GF-D8 (cell line): ENCODE measurements at regions not wholly inside any gene's neighbourhood (a gene's known extent, or its start where the extent isn't known, plus 50 kb on each side); places are given as distances from the start of the nearest gene placed in this dataset.

Source experiments
- DNase-seq: peaks from one replicate; lab custom pipeline; 2025; lab: John Stamatoyannopoulos, UW

- DNase-seq, result no peak
These were observed 208.1 kb upstream of the SYNDIG1 start for GRCh38 chr20:24261351-24261750.

- DNase-seq, result no peak
These were observed 212.3 kb upstream of the SYNDIG1 start for GRCh38 chr20:24257171-24257570.

- no peak for DNase-seq
These were observed 213.1 kb upstream of the SYNDIG1 start for GRCh38 chr20:24256307-24256706.

DNA sequence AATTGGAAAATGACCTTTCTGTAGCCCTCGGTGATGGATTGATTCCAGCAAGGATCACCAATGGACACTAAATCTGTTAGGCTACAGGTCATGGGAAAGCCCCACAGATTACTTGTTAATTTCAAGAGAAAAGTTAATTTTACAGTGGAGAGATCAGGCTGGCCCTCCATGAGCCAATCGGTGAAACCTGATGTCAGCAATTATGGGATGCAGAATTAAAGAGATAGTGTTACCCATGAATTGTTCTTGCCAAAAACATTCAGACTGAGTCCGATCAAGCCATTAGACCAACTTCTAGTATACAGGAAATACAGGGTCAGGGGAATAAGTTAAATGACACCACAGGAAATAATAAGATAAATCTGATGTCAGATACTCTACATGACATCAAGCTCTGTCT is 214.9 kb upstream of the SYNDIG1 start:
- no peak for DNase-seq

DNA sequence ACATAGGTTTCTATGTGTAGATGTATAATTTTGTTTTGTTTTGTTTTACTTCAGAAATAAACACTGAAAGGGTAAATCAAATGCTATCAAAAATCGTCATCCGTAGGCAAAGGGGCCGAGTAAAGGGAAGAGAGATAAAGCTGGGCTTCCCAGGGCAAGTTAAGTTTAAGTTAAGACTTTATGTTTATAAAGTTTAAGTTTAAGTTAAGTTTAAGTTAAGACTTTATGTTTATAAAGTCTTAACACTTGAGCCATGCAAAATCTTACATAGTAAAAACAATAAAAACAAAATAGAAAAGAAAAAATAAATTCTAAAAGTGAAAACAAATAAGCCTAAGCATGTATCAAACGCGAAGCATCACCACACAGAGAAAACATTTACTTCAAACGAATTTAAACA is 216.1 kb upstream of the SYNDIG1 start:
- no peak for DNase-seq

GRCh38 chr20:24245094-24245493 is 224.3 kb upstream of the SYNDIG1 start:
- no peak for DNase-seq

DNA sequence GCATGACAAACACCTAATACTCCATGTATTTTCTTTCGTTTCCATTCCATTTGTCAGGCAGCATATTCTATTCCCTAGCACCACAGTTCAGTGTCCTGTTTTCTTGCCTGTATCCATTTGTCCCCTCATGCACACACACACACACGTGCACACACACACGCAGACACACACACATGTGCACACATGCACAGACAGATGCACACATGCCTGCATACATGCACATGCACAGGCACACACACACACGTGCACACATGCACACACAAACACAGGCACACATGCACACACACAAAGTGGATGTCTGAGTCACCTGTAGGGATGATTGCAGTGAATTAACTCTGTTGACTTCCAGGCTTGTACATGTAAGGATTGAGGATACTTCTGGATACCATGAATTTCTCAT is 226.7 kb upstream of the SYNDIG1 start:
- DNase-seq, result no peak

GRCh38 chr20:24241466-24241865 is 228.0 kb upstream of the SYNDIG1 start:
- DNase-seq, result no peak

GRCh38 chr20:24236963-24237362 is 232.5 kb upstream of the SYNDIG1 start:
- DNase-seq, result no peak

DNA sequence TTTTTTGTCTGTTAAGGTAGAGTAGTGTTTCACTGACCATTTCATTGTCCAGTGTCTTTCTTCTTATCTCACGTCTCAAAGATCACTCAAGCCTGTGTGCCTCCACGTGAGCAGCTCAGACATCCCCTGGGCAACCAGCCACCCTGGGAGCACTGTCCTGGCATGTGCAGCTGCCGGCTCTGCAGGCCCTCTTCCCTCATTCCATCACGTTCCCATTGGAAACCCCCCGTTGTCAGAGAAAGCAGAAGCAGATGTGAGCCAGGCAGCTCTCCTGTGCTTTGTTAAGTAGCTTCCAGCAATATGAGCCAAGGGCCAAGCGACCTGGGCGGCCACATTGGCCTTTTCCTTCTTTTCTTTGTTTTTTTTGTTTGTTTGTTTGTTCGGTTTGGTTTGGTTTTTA is 233.2 kb upstream of the SYNDIG1 start:
- DNase-seq, result no peak

GRCh38 chr20:24235296-24236175 is 233.9 kb upstream of the SYNDIG1 start:
- no peak for DNase-seq

- DNase-seq, result no peak
These were observed 239.0 kb upstream of the GGTLC1 start for GRCh38 chr20:24227600-24227999.

DNA sequence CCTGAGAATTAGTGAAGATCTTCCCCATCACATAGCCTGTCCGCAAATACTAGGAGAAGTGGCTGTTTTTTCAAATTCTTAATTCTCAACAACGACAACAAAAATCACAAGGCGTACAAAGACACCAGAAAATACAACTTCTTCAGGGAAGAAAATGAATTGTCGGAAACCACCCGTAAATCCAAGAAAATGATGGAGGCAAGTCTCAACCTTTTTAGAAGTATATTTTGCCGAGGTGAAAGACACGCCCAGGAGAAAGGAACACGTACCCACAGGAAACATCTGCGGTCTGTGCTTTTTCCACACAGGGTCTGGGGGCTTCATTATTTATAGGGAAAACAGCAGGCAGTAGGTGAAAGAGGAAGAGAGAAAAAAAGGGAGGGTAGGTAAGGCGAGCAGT is 223.9 kb upstream of the GGTLC1 start:
- no peak for DNase-seq

DNA sequence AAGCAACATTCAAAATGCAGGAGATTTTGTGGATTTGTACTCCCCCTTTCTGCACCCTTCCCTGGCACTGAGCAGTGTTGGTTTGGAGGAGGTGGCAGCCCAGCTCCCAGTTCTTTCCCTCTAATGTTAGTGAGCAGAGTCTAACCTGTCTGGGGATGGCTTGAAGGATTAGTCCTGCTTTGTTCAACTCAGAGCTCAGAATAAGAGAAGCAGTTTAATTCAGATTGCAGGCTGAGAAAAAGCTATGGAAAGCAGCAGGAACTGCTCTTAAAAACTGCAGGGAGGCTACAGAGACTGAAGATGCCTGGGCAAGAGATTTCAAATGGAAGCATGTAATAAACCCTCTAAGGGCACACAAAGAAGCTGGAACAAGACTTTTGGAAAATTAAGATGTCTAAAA is 223.4 kb upstream of the GGTLC1 start:
- no peak for DNase-seq

DNA sequence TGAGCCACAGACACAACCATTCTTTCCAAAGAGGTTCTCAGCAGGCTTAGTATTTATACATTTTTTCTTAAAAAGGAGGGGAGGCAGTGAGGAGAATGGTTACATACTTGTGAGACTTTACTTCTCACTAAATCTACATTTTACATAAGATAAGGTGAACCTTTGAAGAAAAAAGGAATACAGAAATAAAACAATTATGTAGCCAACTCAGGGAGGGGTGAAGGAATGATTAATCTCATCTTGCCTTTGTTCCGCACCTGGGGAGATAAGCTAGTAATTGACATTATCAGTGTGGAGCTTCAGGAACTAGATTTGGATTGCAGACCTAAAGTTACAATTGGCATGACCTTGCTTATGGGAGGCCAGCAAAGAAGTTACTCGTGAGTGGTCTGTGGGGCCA is 221.8 kb upstream of the GGTLC1 start:
- no peak for DNase-seq

DNA sequence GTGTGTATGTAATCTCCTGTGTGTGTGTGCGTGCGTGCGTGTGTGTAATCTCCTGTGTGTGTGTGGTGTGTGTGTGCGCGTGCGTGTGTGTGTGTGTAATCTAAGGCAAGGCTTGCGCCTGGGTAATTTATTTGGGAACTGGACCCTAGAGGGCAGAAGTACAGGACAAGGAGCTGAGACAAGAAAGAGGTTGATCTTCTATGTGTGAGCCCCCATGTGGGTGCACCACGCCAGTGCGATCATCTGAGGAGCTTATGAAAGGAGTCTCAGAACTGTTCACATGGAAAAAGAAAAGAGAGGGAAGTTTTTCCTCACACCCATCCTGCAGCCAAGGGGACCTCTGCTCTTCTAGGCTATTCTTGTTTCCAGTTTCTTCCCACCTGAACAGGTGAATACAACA is 220.1 kb upstream of the GGTLC1 start:
- no peak for DNase-seq

DNA sequence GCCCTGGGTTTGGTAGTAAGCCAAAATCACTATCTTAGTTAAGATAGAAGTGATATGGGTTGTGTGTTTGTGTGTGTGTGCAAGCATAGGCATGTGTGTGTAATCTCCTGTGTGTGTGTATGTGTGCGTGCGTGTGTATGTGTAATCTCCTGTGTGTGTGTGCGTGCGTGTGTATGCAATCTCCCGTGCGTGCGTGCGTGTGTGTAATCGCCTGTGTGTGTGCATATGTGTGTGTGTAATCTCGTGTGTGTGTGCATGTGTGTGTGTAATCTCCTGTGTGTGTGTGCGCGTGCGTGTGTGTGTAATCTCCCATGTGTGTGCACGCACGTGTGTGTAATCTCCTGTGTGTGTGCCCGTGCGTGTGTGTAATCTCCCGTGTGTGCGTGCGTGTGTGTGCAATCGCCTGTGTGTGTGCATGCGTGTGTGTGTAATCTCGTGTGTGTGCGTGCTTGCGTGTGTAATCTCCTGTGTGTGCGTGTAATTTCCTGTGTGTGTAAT is 219.3 kb upstream of the GGTLC1 start:
- no peak for DNase-seq

- DNase-seq, result no peak
These were observed 218.4 kb upstream of the GGTLC1 start for GRCh38 chr20:24206995-24207394.

DNA sequence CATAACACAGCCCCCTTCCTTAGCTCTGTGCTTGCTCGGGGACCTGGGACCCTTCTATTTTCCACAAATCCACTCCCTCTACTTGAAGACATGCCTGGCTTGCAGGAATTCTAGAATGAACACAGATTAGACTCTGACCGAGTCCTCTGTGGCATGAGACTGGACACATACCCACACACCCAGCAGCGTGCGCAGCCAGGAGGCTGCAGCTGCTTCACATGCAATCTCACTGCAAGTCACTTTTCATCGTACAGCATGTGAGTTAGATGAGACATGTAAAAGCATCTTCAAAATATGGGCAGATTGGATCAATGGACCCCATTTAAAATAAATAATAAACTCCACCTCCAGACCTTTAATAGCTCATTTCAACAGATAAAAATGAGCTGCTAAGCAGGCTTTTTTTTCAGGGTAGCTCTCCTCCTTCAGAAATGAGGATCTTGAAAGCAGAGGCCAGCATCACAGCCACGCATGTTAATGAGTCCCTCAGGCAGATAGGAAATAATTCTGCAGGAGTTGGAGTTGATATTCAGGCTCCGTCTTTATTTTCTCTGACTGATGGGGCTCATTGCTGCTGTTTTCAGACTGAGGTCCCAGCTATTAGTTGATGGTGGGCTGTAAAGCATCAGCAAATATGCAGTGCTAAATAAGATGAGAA is 215.1 kb upstream of the GGTLC1 start:
- DNase-seq, result no peak

GRCh38 chr20:24199501-24199900 is 210.9 kb upstream of the GGTLC1 start:
- DNase-seq, result no peak

- DNase-seq, result no peak
These were observed 205.6 kb upstream of the GGTLC1 start for GRCh38 chr20:24194143-24194542.

DNA sequence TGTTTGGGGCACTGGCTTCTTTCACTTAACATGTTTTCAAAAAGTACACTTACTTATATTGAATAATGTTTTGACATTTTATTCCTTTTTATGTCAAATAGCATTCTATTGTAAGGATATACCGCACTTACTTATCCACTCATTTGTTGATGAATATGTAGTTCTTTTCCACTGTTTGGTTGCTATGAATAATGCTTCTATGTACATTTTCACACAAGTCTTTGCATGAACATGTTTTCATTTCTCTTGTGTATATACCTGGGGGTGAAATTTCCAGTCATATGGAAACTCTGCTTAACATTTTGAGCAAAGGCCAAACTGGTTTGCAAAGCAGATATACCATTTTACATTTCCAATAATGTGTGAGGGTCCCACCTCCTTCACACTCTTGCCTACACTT is 202.3 kb upstream of the GGTLC1 start:
- no peak for DNase-seq

- no peak for DNase-seq
These were observed 197.2 kb upstream of the GGTLC1 start for GRCh38 chr20:24185791-24186190.
